HAP-1 (cell line): ENCODE measurements at regions not wholly inside any gene's neighbourhood (a gene's known extent, or its start where the extent isn't known, plus 50 kb on each side); places are given as distances from the start of the nearest gene placed in this dataset.

Source experiments
- DNase-seq, 2 experiments: peaks; one replicate each; pipeline ENCODE4 v3.0.0-alpha.2; 2016 to 2020; ENCODE audit warnings: low spot score in 2 of 2
- H3K27me3 ChIP-seq: fragments of 250-450 bp; sonication (Bioruptor Pico); 2 replicates; pipeline ENCODE4 v1.5.1; 2020; ENCODE audit warnings: low read depth, mild to moderate bottlenecking, moderate library complexity
- H3K36me3 ChIP-seq: fragments of 250-450 bp; sonication (Bioruptor Pico); replicated peaks from 2 replicates; pipeline ENCODE4 v1.5.1; 2020; ENCODE audit warnings: mild to moderate bottlenecking
- H3K4me1 ChIP-seq: fragments of 250-450 bp; sonication (Bioruptor Pico); 2 replicates; pipeline ENCODE4 v1.5.1; 2020; ENCODE audit warnings: mild to moderate bottlenecking
- H3K4me3 ChIP-seq: fragments of 250-450 bp; sonication (Bioruptor Pico); 2 replicates; pipeline ENCODE4 v1.5.1; 2020; ENCODE audit warnings: mild to moderate bottlenecking, moderate library complexity
- H3K9me3 ChIP-seq: fragments of 250-450 bp; sonication (Bioruptor Pico); 2 replicates; pipeline ENCODE4 v1.5.1; 2020; ENCODE audit warnings: mild to moderate bottlenecking, moderate library complexity
- in situ Hi-C: fragments of 300-500 bp; cut with MboI; formaldehyde crosslinking; loops from 3 replicates; pipeline ENCODE4 v1.14.3; 2020; ENCODE audit warnings: low sequenced_read_pairs, inconsistent platforms, mixed read lengths

DNA sequence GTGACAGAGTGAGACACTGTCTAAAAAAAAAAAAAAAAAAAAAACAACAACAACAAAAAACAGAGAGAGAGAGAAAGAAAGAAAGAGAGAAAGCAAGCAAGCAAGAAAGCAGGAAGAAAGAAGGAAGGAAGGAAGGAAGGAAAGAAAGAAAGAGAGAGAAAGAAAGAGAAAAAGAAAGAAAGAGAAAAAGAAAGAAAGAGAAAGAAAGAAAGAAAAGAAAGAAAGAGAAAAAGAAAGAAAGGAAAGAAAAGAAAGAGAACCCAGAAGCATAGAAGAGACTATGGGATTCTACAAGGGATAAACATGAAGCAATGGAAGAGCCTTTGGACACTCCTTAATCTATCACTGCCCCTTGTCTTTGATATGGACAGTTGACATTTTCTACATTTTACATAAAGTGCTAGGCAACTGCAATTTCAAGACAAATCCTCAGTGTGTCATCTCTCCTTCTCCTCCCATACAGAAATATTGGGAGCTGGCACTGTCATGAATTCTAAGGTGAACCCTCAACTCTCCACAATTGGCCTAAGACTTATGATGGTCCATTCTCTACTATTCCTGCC is 151.9 kb upstream of the CPM start:
- no peaks in the 10 kb centered on the region; the same call in 1 of the 2 replicates for H3K4me1 ChIP-seq
- H3K27me3 ChIP-seq, result no peaks in the 10 kb centered on the region
- in situ Hi-C loops, result no loop called here
- no peak for DNase-seq
- no peak overlapping the region for H3K4me3 ChIP-seq
- no peaks in the 10 kb centered on the region for H3K36me3 ChIP-seq
- no peaks in the 10 kb centered on the region; the same call in none of the 2 replicates for H3K9me3 ChIP-seq

- no peak for DNase-seq
- in situ Hi-C loops, result no loop called here
- no peak overlapping the region for H3K4me3 ChIP-seq
Observed at GRCh38 chr12:69085852-69086251, 152.9 kb upstream of the CPM start.

DNA sequence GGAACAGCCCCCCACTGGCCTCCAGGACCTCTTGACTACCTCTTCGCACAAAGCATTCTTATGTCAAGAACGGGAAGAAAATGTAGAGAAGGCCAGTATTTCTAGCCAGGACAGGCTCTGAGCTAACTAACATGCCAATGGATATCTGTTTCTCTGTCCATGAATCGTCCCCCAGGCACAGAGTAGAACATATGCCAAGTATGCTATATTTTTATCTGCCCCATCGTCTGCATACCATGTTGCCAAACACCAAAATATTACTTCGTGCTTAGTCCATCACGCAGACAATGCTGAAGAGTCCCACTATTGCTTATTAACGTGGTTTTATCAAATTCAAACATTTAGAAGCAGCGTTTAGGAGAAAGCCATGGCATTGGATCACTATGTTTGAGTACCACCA is 151.4 kb upstream of the CPSF6 start:
- Histone ChIP-seq H3K36me3 (no peaks in the 10 kb centered on the region), H3K4me3 (no peak overlapping the region), H3K4me1 (peaks cover 7% of the 10 kb centered on the region; the same call in 1 of the 2 replicates), H3K27me3 (0 out of 2 replicates have a peak, but pooled peaks cover 3% of the 10 kb centered on the region), H3K9me3 (no peaks in the 10 kb centered on the region)
- in situ Hi-C loops, result no loop called here
- DNase-seq, result no peak

More at GRCh38 chr12:69085852-69086251, 152.9 kb upstream of the CPM start:
- Histone ChIP-seq H3K4me1 (no peaks in the 10 kb centered on the region; the same call in 1 of the 2 replicates), H3K9me3 (no peaks in the 10 kb centered on the region; the same call in none of the 2 replicates), H3K27me3 (no peaks in the 10 kb centered on the region), H3K36me3 (no peaks in the 10 kb centered on the region)

DNA sequence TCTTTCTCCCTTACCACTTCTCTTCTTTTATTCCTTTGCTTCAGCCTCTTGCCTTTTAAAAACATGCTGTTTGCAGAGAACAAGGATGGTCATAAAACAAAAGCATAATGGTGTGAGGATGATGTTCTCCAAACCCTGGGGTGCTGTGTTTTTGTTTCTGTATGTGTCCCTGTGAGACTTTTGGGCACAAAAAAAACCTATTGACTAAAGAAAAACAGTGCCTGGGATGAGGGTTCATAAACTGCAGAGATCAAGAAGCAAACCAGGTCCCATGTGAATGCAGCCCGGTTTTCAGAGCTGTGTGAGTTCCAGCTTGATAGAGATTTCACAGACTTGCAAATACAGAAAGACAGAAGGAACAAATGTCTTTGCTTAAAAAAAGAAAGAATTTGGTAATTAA is 148.6 kb upstream of the CPSF6 start:
- Histone ChIP-seq H3K4me3 (no peak overlapping the region), H3K4me1 (peaks cover 7% of the 10 kb centered on the region; the same call in 1 of the 2 replicates), H3K9me3 (no peaks in the 10 kb centered on the region), H3K36me3 (no peaks in the 10 kb centered on the region), H3K27me3 (0 out of 2 replicates have a peak, but pooled peaks cover 3% of the 10 kb centered on the region)
- DNase-seq, result no peak
- in situ Hi-C loops, result no loop called here

DNA sequence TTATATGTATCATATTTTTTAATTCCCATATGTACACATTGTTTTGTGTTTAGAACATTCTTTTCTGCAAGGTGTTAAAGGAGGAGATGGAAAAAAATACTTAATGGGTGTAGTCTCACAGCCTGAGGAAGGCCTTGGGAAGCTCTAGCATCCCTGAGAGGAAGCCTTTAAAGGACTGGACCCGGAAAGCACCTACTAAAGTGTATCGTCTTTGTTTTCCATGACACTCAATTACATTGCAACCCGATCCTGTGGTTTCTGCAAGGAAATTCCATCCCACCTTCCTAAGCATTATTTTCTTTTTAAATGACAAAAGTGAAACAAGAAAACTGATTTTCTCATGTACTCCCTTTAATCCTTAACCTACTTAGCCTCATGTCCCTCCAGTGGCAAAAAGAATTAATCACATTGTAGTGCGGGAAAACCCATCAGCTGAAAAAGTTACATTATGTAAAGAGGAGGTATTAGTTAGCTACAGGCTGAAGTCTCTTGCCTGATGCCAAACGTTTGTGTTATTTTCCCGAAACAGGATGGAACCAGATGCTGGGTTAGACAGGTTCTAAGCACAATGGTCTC is 147.8 kb upstream of the CPSF6 start:
- Histone ChIP-seq H3K4me1 (peaks cover 9% of the 10 kb centered on the region), H3K36me3 (no peaks in the 10 kb centered on the region), H3K9me3 (no peaks in the 10 kb centered on the region), H3K4me3 (no peak overlapping the region), H3K27me3 (0 out of 2 replicates have a peak, but pooled peaks cover 3% of the 10 kb centered on the region)
- peak; percentile 24 to 61 for DNase-seq
- in situ Hi-C loops, result no loop called here

GRCh38 chr12:69092137-69092536 is 147.2 kb upstream of the CPSF6 start:
- H3K36me3 ChIP-seq, result no peaks in the 10 kb centered on the region
- no peak for DNase-seq
- no peak overlapping the region for H3K4me3 ChIP-seq
- in situ Hi-C loops, result no loop called here
- 0 out of 2 replicates have a peak, but pooled peaks cover 3% of the 10 kb centered on the region for H3K27me3 ChIP-seq
- H3K9me3 ChIP-seq, result no peaks in the 10 kb centered on the region
- H3K4me1 ChIP-seq, result peaks cover 9% of the 10 kb centered on the region

GRCh38 chr12:69094606-69095216 is 144.7 kb upstream of the CPSF6 start:
- Histone ChIP-seq H3K9me3 (no peaks in the 10 kb centered on the region), H3K27me3 (0 out of 2 replicates have a peak, but pooled peaks cover 3% of the 10 kb centered on the region), H3K4me3 (no peak overlapping the region), H3K36me3 (no peaks in the 10 kb centered on the region), H3K4me1 (peaks cover 20% of the 10 kb centered on the region)
- in situ Hi-C loops, result no loop called here
- no peak for DNase-seq

DNA sequence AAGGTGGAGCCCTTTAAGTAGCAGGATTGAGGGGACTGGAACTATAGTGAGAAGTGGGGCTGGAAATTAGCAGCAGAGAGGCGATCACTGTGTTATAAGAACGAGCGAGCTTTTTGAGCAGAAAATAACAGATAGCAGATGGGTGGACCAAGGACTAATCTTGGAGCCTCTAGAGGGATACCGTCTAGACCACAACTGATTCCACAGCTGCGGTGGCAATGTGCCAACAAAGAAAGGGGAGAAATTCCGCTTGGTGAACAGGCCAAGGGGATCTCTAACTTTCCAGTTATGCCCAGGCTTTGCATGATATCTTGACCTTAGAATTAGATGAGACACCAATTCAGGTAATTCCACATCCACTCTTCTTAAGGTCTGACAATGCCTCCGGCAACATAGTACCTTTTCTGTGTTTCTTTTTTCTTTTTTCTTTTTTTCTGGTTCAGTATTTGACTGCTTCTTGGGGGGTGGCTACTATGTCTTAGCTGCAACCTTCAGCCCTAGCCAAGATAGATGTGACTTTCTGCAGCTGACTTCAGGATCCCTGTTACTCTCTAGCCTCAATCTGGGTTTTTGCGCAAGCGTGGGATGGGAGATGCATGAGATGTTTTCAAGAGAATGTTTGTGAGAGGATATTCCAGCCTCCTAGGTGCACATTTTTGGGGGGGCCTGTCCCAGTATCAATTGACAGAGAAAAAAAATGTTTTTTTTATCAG is 143.4 kb upstream of the CPSF6 start:
- Histone ChIP-seq H3K9me3 (no peaks in the 10 kb centered on the region), H3K4me1 (peaks cover 20% of the 10 kb centered on the region), H3K27me3 (0 out of 2 replicates have a peak, but pooled peaks cover 3% of the 10 kb centered on the region), H3K36me3 (no peaks in the 10 kb centered on the region), H3K4me3 (no peak overlapping the region)
- DNase-seq, result no peak
- in situ Hi-C loops, result no loop called here

DNA sequence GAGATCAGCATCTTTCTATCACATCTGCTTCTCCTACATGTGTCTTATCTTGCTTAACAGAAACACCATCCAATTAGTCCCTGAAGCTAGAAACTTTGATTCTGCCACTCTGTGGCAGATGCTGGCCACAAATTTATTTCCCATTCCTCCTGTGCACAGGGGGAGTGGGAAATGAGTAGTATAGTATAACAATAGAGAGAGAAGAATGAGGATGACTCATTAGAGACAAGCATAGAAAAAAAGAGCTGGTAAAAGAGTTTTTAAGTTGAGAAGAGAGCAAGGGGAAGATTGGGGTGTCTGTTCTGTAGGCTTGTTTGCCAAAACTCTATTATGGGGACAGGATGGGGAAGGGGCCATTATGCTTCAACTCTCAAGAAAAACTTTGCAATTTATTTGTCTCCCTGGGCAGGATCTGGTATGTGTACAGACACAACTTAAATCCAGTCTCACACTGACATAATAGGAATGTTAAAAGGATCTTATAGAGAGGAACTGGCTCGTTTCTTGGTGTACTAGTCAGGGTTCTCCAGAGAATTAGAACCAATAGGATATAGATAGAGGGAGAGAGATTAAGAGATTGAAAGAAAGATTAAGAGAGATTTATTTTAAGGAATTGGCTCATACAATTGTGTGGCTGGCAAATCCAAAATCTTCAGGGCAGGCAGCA is 142.6 kb upstream of the CPSF6 start:
- no peaks in the 10 kb centered on the region for H3K9me3 ChIP-seq
- H3K36me3 ChIP-seq, result no peaks in the 10 kb centered on the region
- H3K27me3 ChIP-seq, result no peaks in the 10 kb centered on the region
- in situ Hi-C loops, result no loop called here
- H3K4me1 ChIP-seq, result peaks cover 15% of the 10 kb centered on the region
- DNase-seq, result peak; percentile 22 to 49
- H3K4me3 ChIP-seq, result no peak overlapping the region

DNA sequence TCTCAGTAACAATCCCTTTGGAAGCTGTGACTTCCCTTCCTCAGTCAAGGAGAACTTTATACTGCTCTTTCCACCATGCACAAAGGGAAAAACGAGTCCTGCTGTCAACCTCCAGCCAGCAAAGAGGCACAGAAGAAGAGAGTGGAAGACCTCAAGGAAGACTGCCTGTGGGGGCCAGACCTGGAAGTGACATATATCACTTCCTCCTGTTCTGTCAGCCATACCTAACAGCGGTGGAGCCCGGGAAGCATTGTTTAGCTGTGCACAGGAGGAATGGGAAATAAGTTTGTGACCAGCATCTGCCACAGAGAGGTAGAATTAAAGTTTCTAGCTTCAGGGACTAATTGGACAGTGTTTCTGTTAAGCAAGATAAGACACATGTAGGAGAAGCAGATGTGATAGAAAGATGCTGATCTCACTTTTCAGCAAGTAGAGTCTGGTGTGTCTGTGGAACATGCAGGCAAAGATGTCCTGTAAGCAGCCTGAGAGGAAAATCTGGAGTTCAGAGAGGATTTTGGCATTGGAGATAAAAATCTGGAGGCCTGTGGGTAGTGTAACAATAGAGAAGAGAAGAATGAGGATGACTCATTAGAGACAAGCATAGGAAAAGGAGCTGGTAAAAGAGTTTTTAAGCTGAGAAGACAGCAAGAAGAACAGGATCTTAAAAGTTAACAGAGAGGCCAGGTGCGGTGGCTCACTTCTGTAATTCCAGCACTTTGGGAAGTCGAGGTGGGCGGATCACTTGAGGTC is 141.6 kb upstream of the CPSF6 start:
- Histone ChIP-seq H3K4me1 (peaks cover 13% of the 10 kb centered on the region), H3K36me3 (no peaks in the 10 kb centered on the region), H3K4me3 (no peak overlapping the region), H3K27me3 (no peaks in the 10 kb centered on the region), H3K9me3 (no peaks in the 10 kb centered on the region)
- DNase-seq, result peak in 1 of 2 experiments; percentile 21
- in situ Hi-C loops, result no loop called here

DNA sequence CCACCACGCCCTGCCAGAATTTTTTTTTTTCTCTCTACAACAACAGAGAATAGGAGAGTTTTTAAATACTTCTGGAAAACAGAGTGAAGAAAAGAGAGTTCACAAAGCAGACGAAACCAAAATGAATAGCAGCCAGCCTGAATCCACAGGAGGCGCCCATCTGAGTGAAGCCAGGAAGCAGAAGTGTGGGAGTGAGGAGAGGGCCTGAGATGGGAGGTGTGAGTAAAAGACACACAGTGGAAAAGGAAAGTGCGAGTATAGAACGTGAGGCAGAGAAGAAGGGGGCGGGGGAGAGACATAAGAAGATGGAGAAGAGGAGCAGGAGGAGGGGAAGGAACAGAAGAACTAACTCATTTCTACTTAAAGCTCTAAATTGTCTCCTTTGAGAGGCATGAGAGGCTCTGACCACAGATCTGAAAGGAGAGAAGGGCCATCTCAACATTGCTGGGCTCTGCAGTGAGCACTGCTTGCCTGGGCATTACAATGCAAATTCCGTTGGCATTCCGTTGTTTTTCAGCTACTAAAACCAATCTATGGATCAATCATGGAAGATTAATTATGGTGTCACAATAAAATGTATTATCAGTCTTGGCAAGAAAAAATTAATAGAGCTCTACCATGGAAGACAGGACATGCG is 140.1 kb upstream of the CPSF6 start:
- DNase-seq, result no peak
- in situ Hi-C loops, result no loop called here

DNA sequence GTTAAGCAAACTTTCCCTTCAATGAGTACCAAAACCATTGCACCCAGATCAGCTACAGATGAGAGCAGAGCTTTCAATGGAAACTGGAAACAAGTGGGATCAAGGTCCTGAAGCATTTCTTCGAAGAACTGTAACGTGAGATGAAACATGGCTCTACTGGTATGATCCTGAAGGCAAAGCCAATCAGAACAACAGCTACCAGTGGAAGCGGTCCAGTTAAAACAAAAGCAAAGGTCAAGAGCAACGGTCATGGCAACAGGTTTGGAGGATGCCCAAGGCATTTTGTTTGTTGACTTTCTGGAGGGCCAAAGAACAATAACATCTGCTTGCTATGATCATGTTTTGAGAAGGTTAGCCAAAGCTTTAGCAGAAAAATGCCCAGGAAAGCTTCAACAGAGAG is 137.9 kb upstream of the CPSF6 start:
- in situ Hi-C loops, result no loop called here
- no peaks in the 10 kb centered on the region for H3K27me3 ChIP-seq
- no peaks in the 10 kb centered on the region for H3K9me3 ChIP-seq
- H3K4me3 ChIP-seq, result no peak overlapping the region
- DNase-seq, result no peak
- H3K4me1 ChIP-seq, result peaks cover 11% of the 10 kb centered on the region
- no peaks in the 10 kb centered on the region for H3K36me3 ChIP-seq

More for the DNA sequence above, 140.1 kb upstream of the CPSF6 start:
- no peak overlapping the region for H3K4me3 ChIP-seq
- H3K36me3 ChIP-seq, result no peaks in the 10 kb centered on the region
- H3K4me1 ChIP-seq, result peaks cover 13% of the 10 kb centered on the region
- no peaks in the 10 kb centered on the region for H3K9me3 ChIP-seq
- no peaks in the 10 kb centered on the region for H3K27me3 ChIP-seq
